GM12872 (cell line): ENCODE measurements at regions not wholly inside any gene's neighbourhood (a gene's known extent, or its start where the extent isn't known, plus 50 kb on each side); places are given as distances from the start of the nearest gene placed in this dataset.

Experiments
- CTCF ChIP-seq: IDR thresholded peaks from 3 replicates; pipeline ENCODE4 v1.5.1; 2011; ENCODE audit warnings: low read depth, mild to moderate bottlenecking, low read length, moderate library complexity; ENCODE audit not compliant: insufficient read depth

GRCh38 chr11:19642185-19643158 lies 70.2 kb upstream of the NAV2 start:
- TF ChIP-seq CTCF = no peak

- no peak for TF ChIP-seq CTCF
These were observed 73.0 kb upstream of the NAV2 start for GRCh38 chr11:19639603-19640105.

GRCh38 chr11:19635332-19635731 lies 77.3 kb upstream of the NAV2 start:
- no peak for TF ChIP-seq CTCF

GRCh38 chr11:19633276-19633675 lies 79.4 kb upstream of the NAV2 start:
- TF ChIP-seq CTCF = no peak

- no peak for TF ChIP-seq CTCF
These were observed 80.2 kb upstream of the NAV2 start for GRCh38 chr11:19632499-19632834.

- TF ChIP-seq CTCF = no peak
These were observed 80.7 kb upstream of the NAV2 start for GRCh38 chr11:19631712-19632498.

- no peak for TF ChIP-seq CTCF
These were observed 84.6 kb upstream of the NAV2 start for GRCh38 chr11:19628018-19628417.
